ENCODE measurements at regions not wholly inside any gene's neighbourhood (a gene's known extent, or its start where the extent isn't known, plus 50 kb on each side); places are given as distances from the start of the nearest gene placed in this dataset.

GRCh38 chr2:157180359-157180758, 77.1 kb upstream of the GALNT5 start:
- FAIRE-seq = no peak
- H3K4me1 ChIP-seq (ENCODE audit: insufficient read depth, low read length) = no peaks in the 10 kb centered on the region
- H3K4me2 ChIP-seq (ENCODE audit: low read depth, low read length) = no peak overlapping the region
- H2AFZ ChIP-seq (ENCODE audit: low read length) = no peak overlapping the region
- no peaks in the 10 kb centered on the region for H3K79me2 ChIP-seq (ENCODE audit: insufficient read depth, low read length)
- H3K4me3 ChIP-seq (replicated peaks in 1 of 3; ENCODE audit: insufficient read depth in 1 of 3, low read depth in 2 of 3, low read length in 3 of 3) = no peak overlapping the region
- H3K27ac ChIP-seq (ENCODE audit: extremely low read length, insufficient read depth, low read length) = no peak overlapping the region
- H3K9me3 ChIP-seq (ENCODE audit: low read length) = no peaks in the 10 kb centered on the region
- TF ChIP-seq ONECUT2 (CRISPR knock-in tag; IDR thresholded peaks at IDR 0.05) (no peak), ZNF468 (CRISPR knock-in tag; IDR thresholded peaks at IDR 0.05) (no peak), TCF7 (IDR thresholded peaks at IDR 0.05; ENCODE audit: low read depth) (no peak), ZC3H4 (CRISPR knock-in tag; IDR thresholded peaks at IDR 0.05; ENCODE audit: borderline replicate concordance) (no peak), JUND (CRISPR knock-in tag; IDR thresholded peaks at IDR 0.05) (no peak), TEF (CRISPR knock-in tag; IDR thresholded peaks at IDR 0.05) (no peak), KAT8 (CRISPR knock-in tag; IDR thresholded peaks at IDR 0.05) (no peak), BORCS8-MEF2B (CRISPR knock-in tag; IDR thresholded peaks at IDR 0.05) (no peak), ZEB1 (IDR thresholded peaks at IDR 0.05; ENCODE audit: insufficient replicate concordance, low read depth) (no peak), SNAI1 (CRISPR knock-in tag; IDR thresholded peaks at IDR 0.05; ENCODE audit: borderline replicate concordance) (no peak), HIC2 (CRISPR knock-in tag; IDR thresholded peaks at IDR 0.05; ENCODE audit: low read depth) (no peak), ZNF790 (CRISPR knock-in tag; IDR thresholded peaks at IDR 0.05; ENCODE audit: borderline replicate concordance) (no peak), ATF7-NPFF (CRISPR knock-in tag; IDR thresholded peaks at IDR 0.05; ENCODE audit: low read depth) (no peak), ZNF329 (CRISPR knock-in tag; IDR thresholded peaks at IDR 0.05; ENCODE audit: low read depth) (no peak), ZNF441 (CRISPR knock-in tag; IDR thresholded peaks at IDR 0.05; ENCODE audit: borderline replicate concordance) (no peak), TERF1 (CRISPR knock-in tag; IDR thresholded peaks at IDR 0.05) (no peak)
- ChIA-PET CTCF (ENCODE audit: low intra/inter-chr PET ratio, low total read pairs) (no interaction called here), POLR2A (no interaction called here)
- intact Hi-C loops (cut with micrococcal nuclease; ENCODE audit: unreplicated experiment) = no loop called here
- WGBS (ENCODE audit: low lambda C conversion rate) = 0% methylated on average over 1 of the region's 1 CpG
- ATAC-seq = no peak
- no peak overlapping the region for H3K9ac ChIP-seq (ENCODE audit: insufficient read depth, low read depth, low read length)
- H3K36me3 ChIP-seq (replicated peaks in 1 of 2; ENCODE audit: control insufficient read depth in 1 of 2, insufficient read depth in 2 of 2, low read length in 2 of 2) = no peaks in the 10 kb centered on the region
- no TSS peak for BruUV-seq (replicated peaks)
- H3K27me3 ChIP-seq (ENCODE audit: control insufficient read depth in 1 of 2, insufficient read depth in 2 of 2, low read length in 2 of 2) = no peaks in the 10 kb centered on the region
- in situ Hi-C loops (cut with HindIII; ENCODE audit: extremely low pct_ligation_motif_present, low pct_unique_long_range_greater_than_20kb) = loop anchor here (25.0 kb wide), 1 partner anchor 843 kb away; the partner anchor contains the start of gene NR4A2
- no peaks in the 10 kb centered on the region for H4K20me1 ChIP-seq (ENCODE audit: insufficient read depth, low read length)
- no peak for DNase-seq (ENCODE audit: low spot score)

Measured in HepG2 (cell line).